HFF-Myc (cell line): ENCODE measurements at regions not wholly inside any gene's neighbourhood (a gene's known extent, or its start where the extent isn't known, plus 50 kb on each side); places are given as distances from the start of the nearest gene placed in this dataset.

Experiments used
- DNase-seq: peaks from one replicate; pipeline ENCODE4 v3.0.0-alpha.2; 2011; ENCODE audit warnings: low read depth; ENCODE audit errors: extremely low read depth
- H3K4me3 ChIP-seq: replicated peaks from 2 replicates; pipeline ENCODE4 v1.5.1; 2011; ENCODE audit warnings: low read depth, mild to moderate bottlenecking, control low read depth, low read length
- TF ChIP-seq, protein P1 (sequence below): IDR thresholded peaks from 2 replicates; pipeline ENCODE4 v1.5.1; 2012; ENCODE audit warnings: mild to moderate bottlenecking, low read depth, low read length, control low read depth; ENCODE audit errors: missing control alignments

DNA sequence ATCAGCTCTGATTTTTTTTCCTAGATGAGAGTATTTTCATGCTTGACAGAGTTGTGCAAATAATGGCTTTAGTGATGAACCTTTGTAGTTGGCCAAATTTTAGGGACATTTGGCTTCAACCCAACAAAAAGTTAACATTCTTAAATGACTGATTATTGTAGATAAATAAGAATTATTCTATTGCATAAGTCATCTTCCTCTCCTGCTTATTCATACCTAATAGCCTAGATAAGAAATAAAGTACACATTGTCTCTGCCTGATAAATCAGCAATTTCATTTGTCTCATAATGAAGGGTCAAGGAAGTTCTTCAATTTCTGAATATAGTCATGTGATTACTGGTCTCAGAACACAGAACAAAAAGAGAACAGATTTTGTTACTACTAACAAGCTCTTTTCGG, 428.9 kb upstream of the IL12A start:
- TF ChIP-seq, protein P1, sequence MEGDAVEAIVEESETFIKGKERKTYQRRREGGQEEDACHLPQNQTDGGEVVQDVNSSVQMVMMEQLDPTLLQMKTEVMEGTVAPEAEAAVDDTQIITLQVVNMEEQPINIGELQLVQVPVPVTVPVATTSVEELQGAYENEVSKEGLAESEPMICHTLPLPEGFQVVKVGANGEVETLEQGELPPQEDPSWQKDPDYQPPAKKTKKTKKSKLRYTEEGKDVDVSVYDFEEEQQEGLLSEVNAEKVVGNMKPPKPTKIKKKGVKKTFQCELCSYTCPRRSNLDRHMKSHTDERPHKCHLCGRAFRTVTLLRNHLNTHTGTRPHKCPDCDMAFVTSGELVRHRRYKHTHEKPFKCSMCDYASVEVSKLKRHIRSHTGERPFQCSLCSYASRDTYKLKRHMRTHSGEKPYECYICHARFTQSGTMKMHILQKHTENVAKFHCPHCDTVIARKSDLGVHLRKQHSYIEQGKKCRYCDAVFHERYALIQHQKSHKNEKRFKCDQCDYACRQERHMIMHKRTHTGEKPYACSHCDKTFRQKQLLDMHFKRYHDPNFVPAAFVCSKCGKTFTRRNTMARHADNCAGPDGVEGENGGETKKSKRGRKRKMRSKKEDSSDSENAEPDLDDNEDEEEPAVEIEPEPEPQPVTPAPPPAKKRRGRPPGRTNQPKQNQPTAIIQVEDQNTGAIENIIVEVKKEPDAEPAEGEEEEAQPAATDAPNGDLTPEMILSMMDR, result no peak
- no peak for DNase-seq
- H3K4me3 ChIP-seq, result no peak overlapping the region

DNA sequence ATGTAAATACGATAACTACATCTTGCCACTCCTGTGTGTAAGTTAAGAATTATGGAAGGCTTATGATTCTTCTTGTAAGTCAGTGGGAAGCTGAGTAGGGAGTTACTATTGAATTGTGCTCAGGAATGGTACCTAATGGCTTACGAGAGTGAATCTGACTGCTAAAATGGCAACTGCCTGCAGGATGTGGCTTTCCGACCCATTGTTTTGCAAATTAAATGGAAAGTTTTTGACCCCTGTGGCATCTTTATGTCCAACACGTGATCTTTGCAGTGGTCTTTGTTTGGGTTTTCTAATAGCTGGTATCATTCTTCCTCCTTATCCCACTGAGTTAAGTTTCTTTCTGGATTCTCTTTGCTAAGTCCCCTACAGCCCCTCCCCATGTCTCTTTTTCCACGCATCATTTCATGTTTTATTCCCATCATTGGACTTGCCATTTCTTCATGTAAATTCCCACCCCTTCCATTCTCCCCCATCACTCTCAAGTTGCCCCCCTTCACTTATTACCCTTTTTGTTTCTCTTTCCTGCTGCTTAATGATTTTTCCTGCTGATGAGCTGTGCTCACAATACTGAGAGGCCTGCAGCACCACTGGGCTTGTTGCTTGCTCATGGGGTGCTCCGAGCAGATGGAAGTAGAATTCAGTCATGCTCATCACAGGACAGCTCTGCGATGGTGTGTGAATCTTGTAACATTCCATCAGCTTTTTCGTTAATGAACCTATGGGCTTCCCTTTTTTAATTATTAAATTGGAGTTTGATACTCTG, 428.2 kb upstream of the IL12A start:
- H3K4me3 ChIP-seq, result no peak overlapping the region
- TF ChIP-seq, protein P1, result no peak
- no peak for DNase-seq

DNA sequence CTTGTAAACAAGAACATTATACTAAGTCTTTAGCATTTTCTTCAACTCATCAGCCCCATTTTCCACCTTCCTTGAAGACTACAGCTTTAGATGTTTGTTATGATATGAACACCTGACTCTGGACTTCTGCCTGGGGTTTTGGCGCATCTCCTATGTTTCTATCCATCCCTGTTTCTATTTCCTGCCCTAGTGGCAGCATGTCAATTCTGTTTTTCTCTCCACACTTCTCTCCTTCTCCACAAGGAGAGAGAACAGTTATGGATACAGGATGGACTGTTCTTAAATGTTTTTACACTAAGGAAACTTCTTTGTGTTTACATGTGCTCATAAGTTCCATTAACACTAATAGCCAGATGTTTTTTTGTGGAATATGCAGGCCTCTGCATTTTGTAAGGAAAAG, 423.3 kb upstream of the IL12A start:
- TF ChIP-seq, protein P1, result no peak
- no peak for DNase-seq
- H3K4me3 ChIP-seq, result no peak overlapping the region

DNA sequence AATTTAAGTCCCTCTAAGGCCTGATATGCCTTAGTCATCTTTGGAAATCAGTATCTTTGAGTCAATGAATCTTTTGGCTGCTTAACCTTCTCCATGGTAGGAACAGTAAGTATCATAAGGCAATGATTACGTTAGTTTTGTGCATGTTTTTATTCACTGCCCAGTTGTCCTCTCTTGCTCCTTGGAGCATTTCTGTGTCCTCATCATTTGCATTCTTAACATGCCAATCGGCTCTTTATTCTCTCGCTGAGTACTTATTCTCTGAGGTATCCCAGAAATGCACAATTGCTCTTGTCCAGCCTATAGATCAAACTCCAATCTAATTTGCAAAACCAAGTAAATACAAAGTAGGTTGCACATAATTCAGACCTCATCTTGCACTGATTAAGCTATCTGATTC, 405.0 kb upstream of the IL12A start:
- TF ChIP-seq, protein P1, result no peak
- no peak overlapping the region for H3K4me3 ChIP-seq

DNA sequence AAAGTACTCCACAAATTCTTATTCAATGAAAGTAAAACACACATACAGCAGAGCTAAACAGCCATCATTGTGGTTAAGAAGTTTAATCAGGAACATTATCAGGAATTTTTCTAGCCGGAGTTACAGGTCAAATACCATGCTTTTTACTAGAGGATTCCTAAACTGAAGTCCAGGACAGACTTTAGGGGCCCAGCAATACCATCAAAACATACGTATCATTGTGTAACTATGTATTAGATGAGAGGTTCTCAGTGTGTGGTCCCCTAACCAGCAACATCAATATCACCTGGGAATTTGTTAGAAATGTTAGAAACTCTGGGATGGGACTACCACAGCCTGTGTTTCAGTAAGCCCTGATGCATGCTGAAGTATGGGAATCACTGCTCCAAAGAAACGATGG, 404.2 kb upstream of the IL12A start:
- no peak for DNase-seq
- no peak overlapping the region for H3K4me3 ChIP-seq
- TF ChIP-seq, protein P1, result no peak

More for the DNA sequence above, 405.0 kb upstream of the IL12A start:
- no peak for DNase-seq

DNA sequence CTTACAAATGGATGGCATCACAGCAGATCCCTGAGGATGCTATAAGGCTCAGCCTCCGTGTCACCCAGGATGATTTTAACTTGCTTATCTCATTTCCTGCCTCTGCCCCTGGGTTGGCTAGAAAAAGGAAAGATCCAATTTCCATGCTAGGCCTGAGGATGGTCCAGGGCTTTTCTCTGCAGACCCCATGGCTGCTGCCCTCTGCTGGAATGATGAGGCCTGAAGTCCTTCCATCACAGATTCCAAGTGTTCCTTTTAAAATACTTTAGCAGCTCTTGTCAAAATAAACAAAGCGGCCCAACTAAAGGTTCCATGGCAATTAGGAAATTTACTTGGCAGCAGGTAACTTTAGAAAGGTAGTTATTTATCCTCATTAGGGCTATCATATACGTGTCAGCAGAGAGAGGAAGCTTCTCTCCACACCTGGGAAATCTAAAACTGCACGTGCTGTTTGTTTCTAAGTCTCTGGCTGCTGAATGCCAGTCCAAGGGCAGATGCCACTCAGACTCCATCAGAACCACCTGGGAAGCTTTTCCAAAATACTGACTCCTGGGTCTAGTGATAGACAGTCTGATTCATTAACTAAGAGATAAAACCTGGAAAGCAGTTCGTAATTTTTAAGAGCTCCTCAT, 401.9 kb upstream of the IL12A start:
- no peak overlapping the region for H3K4me3 ChIP-seq
- TF ChIP-seq, protein P1, result peak; percentile 73
- peak; percentile 30 for DNase-seq
